HG03378 (cell line): ENCODE measurements at regions not wholly inside any gene's neighbourhood (a gene's known extent, or its start where the extent isn't known, plus 50 kb on each side); places are given as distances from the start of the nearest gene placed in this dataset.

Experiments
- ATAC-seq: cut with Tn5 transposase; IDR thresholded peaks from one replicate; pipeline ENCODE4 v1.9.1; 2021; ENCODE audit warnings: mild to moderate bottlenecking, moderate library complexity; ENCODE audit not compliant: unreplicated experiment

DNA sequence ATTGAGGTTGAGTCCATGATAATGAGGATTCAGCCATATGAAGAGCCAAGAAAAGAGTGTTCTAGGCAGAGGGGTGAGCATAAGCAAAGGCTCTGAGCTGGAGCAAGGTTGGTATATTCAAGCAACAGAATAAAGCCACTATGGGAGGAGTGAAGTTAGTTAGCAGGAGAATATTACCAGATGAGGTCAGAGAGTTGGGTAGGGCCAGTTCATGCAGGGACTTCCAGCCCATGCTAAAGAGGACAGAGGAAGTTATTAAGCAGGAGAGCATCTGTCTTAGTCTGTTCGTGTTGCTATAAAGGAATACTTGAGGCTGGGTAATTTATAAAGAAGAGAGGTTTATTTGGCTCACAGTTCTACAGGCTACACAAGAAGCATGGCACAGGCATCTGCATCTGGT, 57.1 kb upstream of the ATG10 start:
- no peak for ATAC-seq

DNA sequence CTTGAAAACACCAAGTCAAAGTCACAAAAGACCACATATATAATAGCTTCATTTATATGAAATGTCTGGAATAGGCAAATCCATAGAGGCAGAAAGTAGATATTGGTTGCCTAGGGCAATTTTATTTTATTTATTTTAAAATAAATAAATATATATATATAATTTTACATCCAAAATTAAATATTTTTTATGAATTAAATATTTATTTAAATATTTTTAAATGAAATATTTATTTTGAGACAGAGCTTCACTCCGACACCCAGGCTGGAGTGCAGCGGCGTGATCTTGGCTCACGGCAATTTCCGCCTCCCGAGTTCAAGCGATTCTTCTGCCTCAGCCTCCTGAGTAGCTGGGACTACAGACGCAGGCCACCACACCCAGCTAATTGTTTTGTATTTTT, 58.9 kb upstream of the ATG10 start:
- no peak for ATAC-seq

DNA sequence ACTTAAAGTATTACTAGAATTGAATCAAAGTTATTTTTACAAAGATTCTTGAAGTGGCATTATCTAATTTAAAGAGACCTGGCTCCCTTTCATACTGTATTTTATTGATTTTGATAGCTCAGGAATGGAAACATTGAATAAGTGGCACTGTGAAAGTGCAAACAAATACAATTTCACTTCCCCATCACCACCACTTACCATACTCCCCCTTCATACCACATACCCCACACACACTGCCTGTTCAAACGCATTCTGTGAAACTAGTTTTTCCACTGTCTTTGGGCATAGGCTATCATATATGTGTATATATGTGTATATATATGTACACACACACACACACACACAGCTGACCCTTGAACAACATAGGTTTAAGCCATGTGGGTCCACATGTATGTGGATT, 62.1 kb upstream of the ATG10 start:
- ATAC-seq: peak; percentile 73

GRCh38 chr5:81908771-81909170, 63.1 kb upstream of the ATG10 start:
- no peak for ATAC-seq

DNA sequence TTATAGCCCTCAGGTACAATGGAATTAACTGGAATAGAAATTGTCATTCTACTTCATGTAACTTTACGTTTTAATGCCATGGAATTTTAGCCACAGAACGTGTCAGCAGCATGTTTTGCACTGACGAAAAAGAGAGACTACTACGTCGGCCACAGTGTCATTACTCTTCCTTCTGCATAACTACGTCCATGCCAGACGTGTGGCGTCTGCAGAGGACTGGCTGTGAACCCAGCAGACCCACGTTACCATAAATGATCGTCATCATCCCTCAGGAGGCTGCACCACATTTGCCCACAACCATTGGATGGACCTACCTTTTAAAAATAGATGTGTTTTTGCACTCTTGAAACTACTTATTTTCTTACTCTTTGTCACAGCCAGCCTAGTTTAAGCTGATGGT, 63.8 kb upstream of the ATG10 start:
- no peak for ATAC-seq

DNA sequence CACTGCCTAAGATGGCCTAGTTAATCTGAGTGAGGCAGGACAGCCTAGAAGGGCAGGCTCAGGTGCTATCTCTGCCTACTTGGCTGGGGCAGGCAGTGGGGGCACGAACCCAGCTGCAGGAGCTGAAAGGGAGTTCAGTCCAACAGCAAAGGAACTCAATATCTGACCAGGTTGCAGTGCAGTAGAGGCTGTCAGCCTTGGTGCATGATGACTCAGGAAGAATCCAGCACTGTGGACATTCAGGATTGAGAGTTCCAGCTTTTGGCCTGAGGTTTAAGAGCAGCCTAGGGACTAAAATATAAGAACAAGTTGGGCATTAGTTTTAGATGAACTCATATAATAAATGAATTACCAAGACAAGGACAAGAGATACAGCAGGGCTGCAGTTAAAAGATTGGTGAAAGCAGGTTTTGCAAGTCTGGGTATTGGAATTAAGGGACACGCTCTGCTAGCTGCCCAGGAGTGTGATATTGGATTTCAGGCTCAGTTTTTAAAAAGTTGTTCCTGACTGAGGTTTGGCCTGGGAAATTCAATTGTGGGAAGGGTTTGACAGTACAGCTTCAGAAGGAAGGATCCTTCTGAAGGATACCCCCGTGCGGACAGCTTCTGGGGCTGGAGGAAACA, 64.7 kb upstream of the ATG10 start:
- ATAC-seq: no peak

DNA sequence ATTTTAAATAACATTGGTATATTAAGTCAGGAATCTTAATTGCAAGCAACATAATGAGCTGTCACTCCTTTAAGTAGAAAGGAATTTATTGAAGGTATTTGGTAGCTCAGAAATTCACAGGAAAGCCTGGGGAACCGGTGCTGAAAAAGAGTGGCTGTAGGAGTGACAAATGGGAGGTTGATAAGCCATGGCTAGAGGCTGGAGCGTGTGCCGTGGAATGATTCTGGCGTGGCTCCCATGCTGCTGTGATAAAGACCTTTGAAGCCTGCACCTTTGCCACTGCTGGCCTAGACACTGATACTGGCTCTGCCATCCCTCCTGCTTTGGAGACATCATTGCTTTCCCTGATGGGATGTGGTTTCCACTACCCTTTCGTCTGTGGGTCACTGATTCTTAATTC, 65.7 kb upstream of the ATG10 start:
- no peak for ATAC-seq

DNA sequence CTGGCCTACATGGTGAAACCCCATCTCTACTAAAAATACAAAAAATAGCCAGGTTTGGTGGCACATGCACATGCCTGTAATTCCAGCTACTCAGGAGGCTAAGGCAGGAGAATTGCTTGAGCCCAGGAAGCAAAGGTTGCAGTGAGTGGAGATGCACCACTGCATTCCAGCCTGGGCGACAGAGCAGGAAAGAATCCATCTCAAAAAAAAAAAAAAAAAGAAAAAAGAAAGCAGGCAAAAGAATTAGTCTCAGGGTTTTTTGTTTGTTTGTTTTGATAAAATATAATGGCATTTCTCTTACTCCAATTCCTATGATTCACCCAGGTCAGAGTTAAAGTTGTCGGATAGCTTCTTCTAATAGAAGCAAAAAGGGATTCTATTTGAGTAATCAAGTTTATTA, 67.0 kb upstream of the ATG10 start:
- ATAC-seq: no peak

DNA sequence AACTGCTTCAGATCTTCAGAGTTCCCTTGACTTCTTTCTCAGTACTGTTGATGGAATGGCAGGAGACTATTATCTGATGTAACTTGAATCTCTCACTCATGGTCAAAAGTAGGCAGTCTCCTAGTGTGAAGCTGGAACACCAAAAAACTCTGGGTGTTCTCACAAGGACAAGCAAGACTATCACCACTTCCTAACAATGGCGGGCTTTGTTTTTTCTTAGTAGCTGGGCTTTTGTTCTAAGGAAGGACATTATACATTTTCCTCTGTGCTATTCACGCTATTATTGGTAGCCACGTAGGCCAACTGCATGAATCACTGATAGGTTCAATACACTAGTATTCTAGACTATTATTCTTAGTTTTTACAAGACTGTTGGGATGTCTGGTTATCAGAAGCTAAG, 67.7 kb upstream of the ATG10 start:
- ATAC-seq: no peak

GRCh38 chr5:81901586-81901985, 70.2 kb upstream of the ATG10 start:
- no peak for ATAC-seq

GRCh38 chr5:81899123-81899522, 72.7 kb upstream of the ATG10 start:
- ATAC-seq: no peak

DNA sequence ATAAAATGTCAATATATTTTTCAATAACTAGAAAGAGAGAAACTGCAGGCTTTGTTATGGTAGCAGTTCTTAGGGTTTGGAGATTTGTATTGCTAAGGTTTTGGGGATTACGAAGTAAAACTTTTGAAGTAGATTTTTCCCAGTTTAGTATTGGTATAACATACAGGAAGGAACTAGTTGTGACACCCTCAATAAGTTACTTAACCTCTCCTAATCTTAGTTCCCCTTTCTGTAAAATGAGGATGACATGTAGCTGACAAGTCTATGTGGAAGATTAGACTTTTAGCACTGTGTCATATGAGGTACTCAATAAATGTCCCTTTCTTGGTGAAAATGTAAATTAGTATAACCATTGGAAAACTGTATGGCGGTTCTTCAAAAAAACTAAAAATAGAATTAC, 73.4 kb upstream of the ATG10 start:
- no peak for ATAC-seq

- ATAC-seq: no peak
Measured at GRCh38 chr5:81896764-81897163, 75.1 kb upstream of the ATG10 start.

GRCh38 chr5:81895307-81895706, 76.5 kb upstream of the ATG10 start:
- ATAC-seq: no peak

DNA sequence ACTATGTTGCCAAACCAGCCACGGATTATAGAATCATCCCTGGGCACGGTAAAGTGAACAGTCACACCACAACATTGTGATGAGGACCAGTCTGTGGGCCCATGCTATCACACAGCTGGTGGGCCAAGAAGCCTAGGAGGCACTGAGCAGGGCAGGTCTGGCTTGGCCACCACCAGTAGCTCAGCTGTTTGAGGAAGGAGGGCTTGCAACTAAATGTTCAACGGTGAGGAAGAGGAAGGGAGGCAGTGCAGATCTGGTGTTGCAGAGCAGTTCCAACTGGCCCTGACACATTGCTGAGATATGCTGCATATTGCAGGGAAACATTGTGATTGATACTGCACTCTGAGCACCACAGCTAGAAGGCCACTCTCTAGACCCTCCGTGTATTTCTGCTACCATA, 77.9 kb upstream of the ATG10 start:
- ATAC-seq: no peak

DNA sequence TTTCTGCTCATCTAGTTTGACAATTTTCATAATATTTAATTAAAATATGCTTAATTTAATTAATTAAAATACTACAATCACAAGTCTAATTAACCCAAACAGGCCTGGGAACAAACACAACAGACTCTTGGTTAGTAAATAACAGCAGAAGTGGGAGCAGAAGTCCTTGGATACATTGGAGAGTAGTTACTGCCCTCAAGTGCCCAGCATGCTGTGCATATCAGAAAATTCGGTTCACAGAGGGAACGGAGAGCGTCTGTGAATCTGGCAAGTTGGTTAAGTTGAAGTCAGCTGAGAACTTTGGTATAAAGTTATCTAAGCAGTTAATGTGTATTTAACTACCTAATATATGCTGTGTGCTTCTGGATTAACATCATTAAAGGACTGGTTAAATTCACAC, 87.0 kb upstream of the ATG10 start:
- ATAC-seq: no peak

- no peak for ATAC-seq
Measured at GRCh38 chr5:81883371-81883770, 88.5 kb upstream of the ATG10 start.

- no peak for ATAC-seq
Measured at GRCh38 chr5:81881595-81881994, 90.2 kb upstream of the ATG10 start.

GRCh38 chr5:81879936-81880335, 91.9 kb upstream of the ATG10 start:
- no peak for ATAC-seq

DNA sequence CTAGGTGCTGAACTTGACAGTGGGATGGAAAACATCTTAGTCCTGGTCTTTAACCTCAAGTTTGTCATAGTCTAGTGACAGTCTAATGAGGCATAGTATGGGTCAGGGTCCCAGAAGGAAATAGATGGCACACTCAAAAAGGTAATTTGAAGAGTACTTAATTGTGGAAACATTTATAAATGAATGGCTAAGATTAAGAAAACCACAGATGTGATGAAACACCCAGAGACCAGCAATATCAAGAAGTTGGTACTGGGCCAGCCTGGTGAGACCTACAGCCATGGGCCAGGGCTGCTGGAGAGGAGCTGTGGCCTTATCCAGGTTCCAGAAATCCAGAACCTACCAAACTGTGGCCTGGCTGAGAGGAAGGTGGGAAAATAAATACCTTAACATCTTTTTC, 93.5 kb upstream of the ATG10 start:
- ATAC-seq: no peak

GRCh38 chr5:81866994-81867393, 104.8 kb upstream of the ATG10 start:
- no peak for ATAC-seq

DNA sequence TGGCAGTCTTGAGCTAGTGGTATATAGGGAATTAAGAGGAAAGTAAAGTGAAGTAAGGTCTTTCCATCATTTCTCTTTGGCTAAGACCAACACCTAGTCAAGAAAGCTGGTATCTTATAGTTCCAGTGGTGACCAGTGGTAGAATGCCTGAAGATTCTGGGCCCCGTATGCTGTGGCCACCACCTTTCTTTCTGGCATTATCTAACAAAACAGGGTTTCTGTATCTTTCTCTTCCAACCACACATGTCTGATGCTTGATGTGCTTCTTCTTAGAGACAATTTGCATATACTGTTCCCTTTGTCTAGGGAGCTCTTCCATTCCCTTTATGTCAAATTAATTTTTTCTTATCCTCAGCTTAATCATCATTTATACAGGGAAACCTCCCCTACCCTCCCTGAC, 109.9 kb upstream of the SSBP2 start:
- ATAC-seq: no peak

GRCh38 chr5:81859624-81860023, 108.7 kb upstream of the SSBP2 start:
- ATAC-seq: no peak
